ENCODE measurements at regions not wholly inside any gene's neighbourhood (a gene's known extent, or its start where the extent isn't known, plus 50 kb on each side); places are given as distances from the start of the nearest gene placed in this dataset.

GRCh38 chr11:20251496-20251895 lies 91.2 kb upstream of the DBX1 start:
- no peak for DNase-seq (ENCODE audit: low read depth in 4 of 4, low spot score in 3 of 4)

GRCh38 chr11:20250644-20251247 lies 90.5 kb upstream of the DBX1 start:
- no peak for DNase-seq (ENCODE audit: low read depth in 4 of 4, low spot score in 3 of 4)

GRCh38 chr11:20249796-20250195 lies 89.5 kb upstream of the DBX1 start:
- no peak for DNase-seq (ENCODE audit: low read depth in 4 of 4, low spot score in 3 of 4)

- DNase-seq (ENCODE audit: low read depth in 4 of 4, low spot score in 3 of 4): no peak
These were observed 89.1 kb upstream of the DBX1 start for GRCh38 chr11:20249378-20249777.

- no peak for DNase-seq (ENCODE audit: low read depth in 4 of 4, low spot score in 3 of 4)
These were observed 88.6 kb upstream of the DBX1 start for GRCh38 chr11:20248871-20249270.

GRCh38 chr11:20248121-20248772 lies 88.0 kb upstream of the DBX1 start:
- no peak for DNase-seq (ENCODE audit: low read depth in 4 of 4, low spot score in 3 of 4)

- DNase-seq (ENCODE audit: low read depth in 4 of 4, low spot score in 3 of 4): no peak
These were observed 87.3 kb upstream of the DBX1 start for GRCh38 chr11:20247591-20248007.

GRCh38 chr11:20243974-20244373 lies 83.7 kb upstream of the DBX1 start:
- no peak for DNase-seq (ENCODE audit: low read depth in 4 of 4, low spot score in 3 of 4)

GRCh38 chr11:20238712-20239111 lies 78.4 kb upstream of the DBX1 start:
- DNase-seq (ENCODE audit: low read depth in 4 of 4, low spot score in 3 of 4): no peak

GRCh38 chr11:20235164-20235563 lies 74.9 kb upstream of the DBX1 start:
- no peak for DNase-seq (ENCODE audit: low read depth in 4 of 4, low spot score in 3 of 4)

GRCh38 chr11:20227631-20228030 lies 67.4 kb upstream of the DBX1 start:
- DNase-seq (ENCODE audit: low read depth in 4 of 4, low spot score in 3 of 4): no peak

GRCh38 chr11:20226933-20227332 lies 66.7 kb upstream of the DBX1 start:
- no peak for DNase-seq (ENCODE audit: low read depth in 4 of 4, low spot score in 3 of 4)

- DNase-seq (ENCODE audit: low read depth in 4 of 4, low spot score in 3 of 4): no peak
These were observed 61.3 kb upstream of the DBX1 start for GRCh38 chr11:20221566-20221965.

GRCh38 chr11:20213790-20214189 lies 53.5 kb upstream of the DBX1 start:
- no peak for DNase-seq (ENCODE audit: low read depth in 4 of 4, low spot score in 3 of 4)

GRCh38 chr11:20211691-20212090 lies 51.4 kb upstream of the DBX1 start:
- no peak for DNase-seq (ENCODE audit: low read depth in 4 of 4, low spot score in 3 of 4)

Data from left renal pelvis (tissue), 4 donors.